Erythroblast (primary cell): ENCODE measurements at regions not wholly inside any gene's neighbourhood (a gene's known extent, or its start where the extent isn't known, plus 50 kb on each side); places are given as distances from the start of the nearest gene placed in this dataset.
"Not testable (repeated sequence)": the region's sequence is repeated elsewhere in the genome, so short reads cannot be mapped to it uniquely, and the experiment has no call there.

ENCODE experiments used
- DNase-seq, 2 experiments: peaks; one replicate each; lab custom pipeline; 2025; lab: John Stamatoyannopoulos, UW
- GATA1 ChIP-seq: IDR thresholded peaks from 2 replicates; pipeline ENCODE4 v1.6.1; 2011; ENCODE audit warnings: low read depth, mild to moderate bottlenecking, control low read depth, low read length, moderate library complexity
- POLR2A ChIP-seq: IDR thresholded peaks from 2 replicates; pipeline ENCODE4 v1.6.1; 2011; ENCODE audit warnings: mild to moderate bottlenecking, low read length

- no peak for TF ChIP-seq GATA1
- no peak for TF ChIP-seq POLR2A
- no peak for DNase-seq
These were observed 94.9 kb upstream of the NREP start for GRCh38 chr5:111851631-111852548.

- no peak for DNase-seq
- TF ChIP-seq POLR2A (no peak), GATA1 (no peak)
These were observed 91.5 kb upstream of the NREP start for GRCh38 chr5:111848476-111848875.

- DNase-seq = no peak
- TF ChIP-seq GATA1 (no peak), POLR2A (no peak)
These were observed 90.3 kb upstream of the NREP start for GRCh38 chr5:111847052-111847925.

- no peak for DNase-seq
- TF ChIP-seq GATA1 (no peak), POLR2A (no peak)
These were observed 83.2 kb upstream of the NREP start for GRCh38 chr5:111840036-111840674.

GRCh38 chr5:111839438-111839837, 82.4 kb upstream of the NREP start:
- DNase-seq = no peak
- TF ChIP-seq POLR2A (no peak), GATA1 (no peak)

GRCh38 chr5:111836426-111836825, 79.4 kb upstream of the NREP start:
- DNase-seq = no peak
- TF ChIP-seq GATA1 (no peak), POLR2A (no peak)

- DNase-seq = no peak
- TF ChIP-seq POLR2A = no peak
- TF ChIP-seq GATA1 = no peak
These were observed 78.1 kb upstream of the NREP start for GRCh38 chr5:111834926-111835599.

GRCh38 chr5:111830333-111830732, 73.3 kb upstream of the NREP start:
- no peak for DNase-seq
- TF ChIP-seq GATA1 (no peak), POLR2A (no peak)

- no peak for DNase-seq
- TF ChIP-seq GATA1 (no peak), POLR2A (no peak)
These were observed 72.7 kb upstream of the NREP start for GRCh38 chr5:111829701-111830100.

- no peak for TF ChIP-seq GATA1
- no peak for TF ChIP-seq POLR2A
- no peak for DNase-seq
These were observed 69.1 kb upstream of the NREP start for GRCh38 chr5:111826064-111826463.

- no peak for DNase-seq
- TF ChIP-seq GATA1 (no peak), POLR2A (no peak)
These were observed 63.1 kb upstream of the NREP start for GRCh38 chr5:111820072-111820471.

GRCh38 chr5:111819028-111819427, 62.0 kb upstream of the NREP start:
- DNase-seq = not testable (repeated sequence)

GRCh38 chr5:111813537-111813936, 56.5 kb upstream of the NREP start:
- no peak for TF ChIP-seq GATA1
- DNase-seq = no peak
